Fibroblast of villous mesenchyme (primary cell): ENCODE measurements at regions not wholly inside any gene's neighbourhood (a gene's known extent, or its start where the extent isn't known, plus 50 kb on each side); places are given as distances from the start of the nearest gene placed in this dataset.

ENCODE experiments used
- DNase-seq: peaks from one replicate; pipeline ENCODE4 v3.0.0-alpha.2; 2010; ENCODE audit warnings: low read depth
- H3K4me3 ChIP-seq: 2 replicates; pipeline ENCODE4 v1.5.1; 2011; ENCODE audit warnings: low read depth, mild to moderate bottlenecking, low read length
- TF ChIP-seq, protein P1 (sequence below): IDR thresholded peaks from 2 replicates; pipeline ENCODE4 v1.5.1; 2012; ENCODE audit warnings: low read depth, mild to moderate bottlenecking, low read length; ENCODE audit not compliant: insufficient read depth

GRCh38 chr2:8036366-8036765, 645.5 kb upstream of the ID2 start:
- no peak for DNase-seq
- TF ChIP-seq, protein P1, sequence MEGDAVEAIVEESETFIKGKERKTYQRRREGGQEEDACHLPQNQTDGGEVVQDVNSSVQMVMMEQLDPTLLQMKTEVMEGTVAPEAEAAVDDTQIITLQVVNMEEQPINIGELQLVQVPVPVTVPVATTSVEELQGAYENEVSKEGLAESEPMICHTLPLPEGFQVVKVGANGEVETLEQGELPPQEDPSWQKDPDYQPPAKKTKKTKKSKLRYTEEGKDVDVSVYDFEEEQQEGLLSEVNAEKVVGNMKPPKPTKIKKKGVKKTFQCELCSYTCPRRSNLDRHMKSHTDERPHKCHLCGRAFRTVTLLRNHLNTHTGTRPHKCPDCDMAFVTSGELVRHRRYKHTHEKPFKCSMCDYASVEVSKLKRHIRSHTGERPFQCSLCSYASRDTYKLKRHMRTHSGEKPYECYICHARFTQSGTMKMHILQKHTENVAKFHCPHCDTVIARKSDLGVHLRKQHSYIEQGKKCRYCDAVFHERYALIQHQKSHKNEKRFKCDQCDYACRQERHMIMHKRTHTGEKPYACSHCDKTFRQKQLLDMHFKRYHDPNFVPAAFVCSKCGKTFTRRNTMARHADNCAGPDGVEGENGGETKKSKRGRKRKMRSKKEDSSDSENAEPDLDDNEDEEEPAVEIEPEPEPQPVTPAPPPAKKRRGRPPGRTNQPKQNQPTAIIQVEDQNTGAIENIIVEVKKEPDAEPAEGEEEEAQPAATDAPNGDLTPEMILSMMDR = no peak
- H3K4me3 ChIP-seq = no peak overlapping the region

- TF ChIP-seq, protein P1 = no peak
- no peak for DNase-seq
- H3K4me3 ChIP-seq = no peak overlapping the region
These were observed 642.1 kb upstream of the ID2 start for GRCh38 chr2:8039732-8040131.

GRCh38 chr2:8043295-8043694, 638.6 kb upstream of the ID2 start:
- no peak for DNase-seq
- TF ChIP-seq, protein P1 = no peak
- no peak overlapping the region for H3K4me3 ChIP-seq

GRCh38 chr2:8044046-8044594, 637.7 kb upstream of the ID2 start:
- DNase-seq = no peak
- TF ChIP-seq, protein P1 = no peak
- H3K4me3 ChIP-seq = no peak overlapping the region

GRCh38 chr2:8045081-8045614, 636.7 kb upstream of the ID2 start:
- no peak overlapping the region for H3K4me3 ChIP-seq
- DNase-seq = no peak
- TF ChIP-seq, protein P1 = no peak

- H3K4me3 ChIP-seq = no peak overlapping the region
- no peak for DNase-seq
- TF ChIP-seq, protein P1 = no peak
These were observed 635.0 kb upstream of the ID2 start for GRCh38 chr2:8046849-8047248.

GRCh38 chr2:8049176-8049575, 632.7 kb upstream of the ID2 start:
- TF ChIP-seq, protein P1 = no peak
- H3K4me3 ChIP-seq = no peak overlapping the region
- no peak for DNase-seq
